ENCODE measurements at regions not wholly inside any gene's neighbourhood (a gene's known extent, or its start where the extent isn't known, plus 50 kb on each side); places are given as distances from the start of the nearest gene placed in this dataset.
"Not testable (repeated sequence)": the region's sequence is repeated elsewhere in the genome, so short reads cannot be mapped to it uniquely, and the experiment has no call there.

GRCh38 chr4:38387348-38387747, 276.7 kb upstream of the KLF3 start:
- Histone ChIP-seq H3K4me3 (ENCODE audit: low read depth, low read length) (no peak overlapping the region), H3K36me3 (no peaks in the 10 kb centered on the region), H3K4me1 (peaks cover 42% of the 10 kb centered on the region), H3K27me3 (no peaks in the 10 kb centered on the region), H3K9me3 (no peaks in the 10 kb centered on the region; the same call in 1 of the 2 replicates)
- DNase-seq = peak; percentile 90
- no peak for TF ChIP-seq CTCF (IDR thresholded peaks at IDR 0.05; ENCODE audit: low read depth, low read length)

- no peaks in the 10 kb centered on the region for H3K27me3 ChIP-seq
- no peaks in the 10 kb centered on the region for H3K36me3 ChIP-seq
- TF ChIP-seq CTCF (IDR thresholded peaks at IDR 0.05; ENCODE audit: low read depth, low read length) = no peak
- no peak for DNase-seq
- no peaks in the 10 kb centered on the region; the same call in 1 of the 2 replicates for H3K9me3 ChIP-seq
- H3K4me3 ChIP-seq (ENCODE audit: low read depth, low read length) = no peak overlapping the region
- H3K4me1 ChIP-seq = peaks cover 42% of the 10 kb centered on the region
Measured at GRCh38 chr4:38387819-38388218, 276.2 kb upstream of the KLF3 start.

GRCh38 chr4:38388907-38389306, 275.1 kb upstream of the KLF3 start:
- not testable (repeated sequence) for H3K36me3 ChIP-seq; H3K9me3 ChIP-seq; H3K27me3 ChIP-seq; DNase-seq; H3K4me3 ChIP-seq (ENCODE audit: low read depth, low read length)
- peaks cover 33% of the 10 kb centered on the region for H3K4me1 ChIP-seq

- Histone ChIP-seq H3K27me3 (no peaks in the 10 kb centered on the region), H3K4me3 (ENCODE audit: low read depth, low read length) (no peak overlapping the region), H3K36me3 (no peaks in the 10 kb centered on the region), H3K9me3 (no peaks in the 10 kb centered on the region; the same call in 1 of the 2 replicates), H3K4me1 (peaks cover 15% of the 10 kb centered on the region)
- no peak for TF ChIP-seq CTCF (IDR thresholded peaks at IDR 0.05; ENCODE audit: low read depth, low read length)
- no peak for DNase-seq
Measured at GRCh38 chr4:38390969-38391545, 272.9 kb upstream of the KLF3 start.

- Histone ChIP-seq H3K27me3 (no peaks in the 10 kb centered on the region), H3K4me3 (ENCODE audit: low read depth, low read length) (no peak overlapping the region), H3K36me3 (no peaks in the 10 kb centered on the region), H3K9me3 (no peaks in the 10 kb centered on the region; the same call in 1 of the 2 replicates), H3K4me1 (peaks cover 10% of the 10 kb centered on the region)
- no peak for DNase-seq
- TF ChIP-seq CTCF (IDR thresholded peaks at IDR 0.05; ENCODE audit: low read depth, low read length) = no peak
Measured at GRCh38 chr4:38392223-38392855, 271.7 kb upstream of the KLF3 start.

GRCh38 chr4:38396091-38396490, 267.9 kb upstream of the KLF3 start:
- TF ChIP-seq CTCF (IDR thresholded peaks at IDR 0.05; ENCODE audit: low read depth, low read length) = no peak
- no peaks in the 10 kb centered on the region for H3K36me3 ChIP-seq
- H3K27me3 ChIP-seq = no peaks in the 10 kb centered on the region
- peaks cover 3% of the 10 kb centered on the region; the same call in 1 of the 2 replicates for H3K4me1 ChIP-seq
- no peak overlapping the region for H3K4me3 ChIP-seq (ENCODE audit: low read depth, low read length)
- no peaks in the 10 kb centered on the region; the same call in 1 of the 2 replicates for H3K9me3 ChIP-seq
- no peak for DNase-seq
